Osteoblast (primary cell): ENCODE measurements at regions not wholly inside any gene's neighbourhood (a gene's known extent, or its start where the extent isn't known, plus 50 kb on each side); places are given as distances from the start of the nearest gene placed in this dataset.
A peak's percentile ranks its signal among the peaks of the same experiment; 100 is the strongest.

Source experiments
- DNase-seq: peaks from one replicate; pipeline ENCODE4 v3.0.0; 2011; ENCODE audit warnings: low spot score, mixed read lengths; ENCODE audit not compliant: insufficient read length; ENCODE audit errors: missing footprints
- H2AFZ ChIP-seq: 2 replicates; pipeline ENCODE4 v1.6.0; 2011; ENCODE audit warnings: mild to moderate bottlenecking, low read length
- H3K27ac ChIP-seq: 2 replicates; pipeline ENCODE4 v1.5.1; 2011; ENCODE audit warnings: mild to moderate bottlenecking, low read depth, low read length, moderate library complexity
- H3K27me3 ChIP-seq: 2 replicates; pipeline ENCODE4 v1.6.0; 2012; ENCODE audit warnings: mild to moderate bottlenecking, control low read depth, inconsistent platforms, low read length, moderate library complexity; ENCODE audit not compliant: insufficient read depth
- H3K36me3 ChIP-seq: 2 replicates; pipeline ENCODE4 v1.5.1; 2011; ENCODE audit warnings: mild to moderate bottlenecking, low read length, control low read depth, moderate library complexity; ENCODE audit not compliant: insufficient read depth
- H3K4me1 ChIP-seq: 2 replicates; pipeline ENCODE4 v1.5.1; 2011; ENCODE audit warnings: mild to moderate bottlenecking, low read length, control low read depth, moderate library complexity; ENCODE audit not compliant: insufficient read depth
- H3K4me2 ChIP-seq: 2 replicates; pipeline ENCODE4 v1.6.0; 2011; ENCODE audit warnings: mild to moderate bottlenecking, low read length; ENCODE audit not compliant: insufficient read depth
- H3K4me3 ChIP-seq: fragments of 200-600 bp; sonication (generic); 3 replicates; pipeline ENCODE4 v1.5.1; 2012; ENCODE audit warnings: mild to moderate bottlenecking, low read length, inconsistent platforms; ENCODE audit not compliant: insufficient read depth
- H3K79me2 ChIP-seq: 2 replicates; pipeline ENCODE4 v1.6.0; 2012; ENCODE audit warnings: mild to moderate bottlenecking, low read length, control low read depth, inconsistent platforms; ENCODE audit not compliant: insufficient read depth
- H3K9me3 ChIP-seq: 2 replicates; pipeline ENCODE4 v1.5.1; 2011; ENCODE audit warnings: low read depth, low read length, control low read depth
- H4K20me1 ChIP-seq: 2 replicates; pipeline ENCODE4 v1.6.0; 2012; ENCODE audit warnings: mild to moderate bottlenecking, low read length, control low read depth; ENCODE audit not compliant: insufficient read depth
- TF ChIP-seq, protein P1 (sequence below): IDR thresholded peaks from 2 replicates; pipeline ENCODE4 v1.5.1; 2011; ENCODE audit warnings: mild to moderate bottlenecking, low read depth, low read length, moderate library complexity; ENCODE audit errors: extremely low read depth

DNA sequence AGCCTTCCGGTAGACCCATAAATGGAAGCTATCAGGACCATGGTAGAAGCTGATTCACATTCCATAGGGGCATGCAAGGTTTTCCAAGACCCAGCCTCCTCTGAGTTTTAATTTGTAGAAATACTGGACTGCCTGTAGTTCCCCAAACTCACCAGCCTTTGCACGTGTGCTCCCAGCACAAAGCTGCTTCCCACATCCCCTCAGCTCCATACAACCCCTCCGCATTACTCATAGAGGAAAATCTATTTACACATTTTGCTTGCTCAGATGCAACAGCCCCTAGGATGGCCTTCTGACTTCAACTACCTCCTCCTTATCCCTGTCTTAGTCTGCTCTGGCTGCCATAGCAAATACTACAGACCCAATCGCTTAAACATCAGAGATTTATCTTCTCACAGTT, 336.2 kb downstream of the SETD4 start:
- H3K4me2 ChIP-seq = no peak overlapping the region
- no peak overlapping the region for H2AFZ ChIP-seq
- H3K36me3 ChIP-seq = no peaks in the 10 kb centered on the region
- no peak overlapping the region for H3K4me3 ChIP-seq
- no peak for DNase-seq
- no peaks in the 10 kb centered on the region for H3K9me3 ChIP-seq
- H3K27ac ChIP-seq = no peak overlapping the region
- no peaks in the 10 kb centered on the region for H4K20me1 ChIP-seq
- H3K4me1 ChIP-seq = no peaks in the 10 kb centered on the region
- no peaks in the 10 kb centered on the region for H3K79me2 ChIP-seq
- peaks cover 10% of the 10 kb centered on the region for H3K27me3 ChIP-seq
- TF ChIP-seq, protein P1, sequence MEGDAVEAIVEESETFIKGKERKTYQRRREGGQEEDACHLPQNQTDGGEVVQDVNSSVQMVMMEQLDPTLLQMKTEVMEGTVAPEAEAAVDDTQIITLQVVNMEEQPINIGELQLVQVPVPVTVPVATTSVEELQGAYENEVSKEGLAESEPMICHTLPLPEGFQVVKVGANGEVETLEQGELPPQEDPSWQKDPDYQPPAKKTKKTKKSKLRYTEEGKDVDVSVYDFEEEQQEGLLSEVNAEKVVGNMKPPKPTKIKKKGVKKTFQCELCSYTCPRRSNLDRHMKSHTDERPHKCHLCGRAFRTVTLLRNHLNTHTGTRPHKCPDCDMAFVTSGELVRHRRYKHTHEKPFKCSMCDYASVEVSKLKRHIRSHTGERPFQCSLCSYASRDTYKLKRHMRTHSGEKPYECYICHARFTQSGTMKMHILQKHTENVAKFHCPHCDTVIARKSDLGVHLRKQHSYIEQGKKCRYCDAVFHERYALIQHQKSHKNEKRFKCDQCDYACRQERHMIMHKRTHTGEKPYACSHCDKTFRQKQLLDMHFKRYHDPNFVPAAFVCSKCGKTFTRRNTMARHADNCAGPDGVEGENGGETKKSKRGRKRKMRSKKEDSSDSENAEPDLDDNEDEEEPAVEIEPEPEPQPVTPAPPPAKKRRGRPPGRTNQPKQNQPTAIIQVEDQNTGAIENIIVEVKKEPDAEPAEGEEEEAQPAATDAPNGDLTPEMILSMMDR = no peak

DNA sequence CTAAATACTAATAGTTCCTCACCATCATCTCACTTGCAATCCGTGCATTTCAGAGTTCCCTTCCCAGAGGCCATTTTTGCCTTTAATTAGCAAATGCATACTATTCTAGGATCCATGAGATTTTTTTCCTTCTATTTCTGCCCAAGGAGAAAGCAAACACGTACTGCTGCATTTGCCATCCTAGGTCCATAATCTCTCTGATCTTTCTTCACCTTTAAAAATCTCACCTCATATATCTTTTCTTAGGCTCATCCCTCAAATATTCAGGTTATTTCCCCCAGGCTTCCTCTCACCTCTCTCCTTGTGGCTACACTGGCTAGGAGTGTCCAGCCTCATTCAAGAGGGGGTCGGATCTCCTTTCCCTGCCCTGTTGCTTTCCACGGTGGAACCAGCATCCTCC, 338.6 kb downstream of the SETD4 start:
- Histone ChIP-seq H3K4me3 (no peak overlapping the region), H3K4me2 (no peak overlapping the region), H3K36me3 (no peaks in the 10 kb centered on the region), H2AFZ (no peak overlapping the region), H3K4me1 (no peaks in the 10 kb centered on the region), H3K27me3 (peaks cover 8% of the 10 kb centered on the region), H3K79me2 (no peaks in the 10 kb centered on the region), H3K27ac (no peak overlapping the region), H4K20me1 (no peaks in the 10 kb centered on the region), H3K9me3 (no peaks in the 10 kb centered on the region)
- no peak for DNase-seq
- TF ChIP-seq, protein P1 = no peak

DNA sequence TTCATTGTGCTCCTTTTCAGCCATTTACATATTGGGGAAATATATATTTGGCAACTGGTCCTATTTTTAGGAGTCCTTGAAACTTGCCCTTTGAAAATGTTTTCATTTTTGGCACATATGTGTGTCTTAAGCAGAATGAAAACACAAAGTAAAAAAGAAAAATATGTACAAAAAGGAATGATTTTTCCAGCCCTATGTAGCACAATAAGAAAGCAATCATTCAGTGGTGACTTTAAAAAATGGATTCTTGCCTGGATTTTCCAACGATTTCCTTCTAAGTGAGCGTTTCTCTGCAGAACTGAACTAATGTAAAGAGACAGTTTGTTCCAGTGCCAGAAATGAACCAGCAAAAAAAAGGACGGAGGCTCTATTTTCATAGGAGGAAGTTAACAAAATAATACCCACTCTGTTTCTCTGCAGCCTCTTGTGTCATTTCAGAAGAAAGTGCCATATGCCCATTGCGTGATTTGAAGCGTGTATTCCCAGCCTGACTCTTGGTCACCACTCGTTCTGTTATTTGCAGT, 340.1 kb downstream of the SETD4 start:
- Histone ChIP-seq H2AFZ (peak overlapping the region; percentile 39), H3K4me3 (no peak overlapping the region), H3K36me3 (no peaks in the 10 kb centered on the region), H3K27ac (no peak overlapping the region), H3K9me3 (no peaks in the 10 kb centered on the region), H3K27me3 (peaks cover 13% of the 10 kb centered on the region), H3K4me2 (no peak overlapping the region), H4K20me1 (no peaks in the 10 kb centered on the region), H3K79me2 (no peaks in the 10 kb centered on the region), H3K4me1 (no peaks in the 10 kb centered on the region)
- TF ChIP-seq, protein P1 = no peak
- no peak for DNase-seq

GRCh38 chr21:35719080-35719479, 341.2 kb downstream of the SETD4 start:
- no peak for DNase-seq
- H2AFZ ChIP-seq = no peak overlapping the region
- H3K79me2 ChIP-seq = no peaks in the 10 kb centered on the region
- no peaks in the 10 kb centered on the region for H3K9me3 ChIP-seq
- no peaks in the 10 kb centered on the region for H3K4me1 ChIP-seq
- no peak overlapping the region for H3K27ac ChIP-seq
- no peak overlapping the region for H3K4me3 ChIP-seq
- no peak overlapping the region for H3K4me2 ChIP-seq
- TF ChIP-seq, protein P1 = no peak
- H4K20me1 ChIP-seq = no peaks in the 10 kb centered on the region
- peaks cover 24% of the 10 kb centered on the region for H3K27me3 ChIP-seq
- H3K36me3 ChIP-seq = no peaks in the 10 kb centered on the region
